SU-DHL-6 (cell line): ENCODE measurements at regions not wholly inside any gene's neighbourhood (a gene's known extent, or its start where the extent isn't known, plus 50 kb on each side); places are given as distances from the start of the nearest gene placed in this dataset.

Experiments
- H2AFZ ChIP-seq: fragments of 200-600 bp; sonication (generic); 2 replicates; pipeline ENCODE4 v1.6.1; 2014; ENCODE audit warnings: low read depth, mild to moderate bottlenecking, moderate library complexity, mixed read lengths, antibody characterized with exemption, low read length; ENCODE audit not compliant: severe bottlenecking
- H3F3A ChIP-seq: fragments of 200-600 bp; shearing (Covaris generic); 2 replicates; pipeline ENCODE4 v1.6.0; 2016; ENCODE audit warnings: antibody characterized with exemption, mild to moderate bottlenecking; ENCODE audit not compliant: insufficient read depth
- H3K27ac ChIP-seq: fragments of 200-600 bp; sonication (generic); 2 replicates; pipeline ENCODE4 v1.5.1; 2016; ENCODE audit warnings: low read depth, mild to moderate bottlenecking, low read length, moderate library complexity, mixed read lengths
- H3K27me3 ChIP-seq: fragments of 200-600 bp; sonication (generic), shearing (Covaris generic); 2 replicates; pipeline ENCODE4 v1.6.0; 2014; ENCODE audit warnings: mild to moderate bottlenecking, low read length
- H3K36me3 ChIP-seq: fragments of 200-600 bp; sonication (generic); 2 replicates; pipeline ENCODE4 v1.6.1; 2014; ENCODE audit warnings: mild to moderate bottlenecking, low read length, mixed read lengths
- H3K4me2 ChIP-seq: fragments of 300-600, 200-600 bp; shearing (Covaris generic), sonication (generic); 2 replicates; pipeline ENCODE4 v1.6.0; 2014; ENCODE audit warnings: low read length, low read depth, mild to moderate bottlenecking; ENCODE audit not compliant: poor library complexity, severe bottlenecking
- H3K4me3 ChIP-seq: fragments of 200-600 bp; sonication (generic); 2 replicates; pipeline ENCODE4 v1.5.1; 2014; ENCODE audit warnings: antibody characterized with exemption, low read length, mild to moderate bottlenecking, mixed read lengths; ENCODE audit not compliant: insufficient read depth, poor library complexity, severe bottlenecking
- H3K79me2 ChIP-seq: fragments of 200-600 bp; sonication (generic); 2 replicates; pipeline ENCODE4 v1.6.1; 2014; ENCODE audit warnings: mild to moderate bottlenecking, low read length, moderate library complexity; ENCODE audit not compliant: insufficient read depth
- H3K9ac ChIP-seq: fragments of 200-600 bp; sonication (generic); 2 replicates; pipeline ENCODE4 v1.7.0; 2014; ENCODE audit warnings: mild to moderate bottlenecking, low read length
- H3K9me2 ChIP-seq: fragments of 200-600 bp; sonication (generic); replicated peaks from 2 replicates; pipeline ENCODE4 v1.6.1; 2014; ENCODE audit warnings: low read length; ENCODE audit not compliant: insufficient read depth
- H3K9me3 ChIP-seq: fragments of 200-600 bp; sonication (generic); 2 replicates; pipeline ENCODE4 v1.6.1; 2014; ENCODE audit warnings: low read length, mixed read lengths; ENCODE audit not compliant: insufficient read depth
- H4K20me1 ChIP-seq: fragments of 200-600 bp; sonication (generic); 2 replicates; pipeline ENCODE4 v1.6.1; 2014; ENCODE audit warnings: low read depth, mild to moderate bottlenecking, antibody characterized with exemption, low read length, moderate library complexity, mixed read lengths
- EZH2phosphoT487 ChIP-seq: fragments of 200-600 bp; sonication (generic), shearing (Covaris generic); conservative IDR thresholded peaks from 2 replicates; pipeline ENCODE4 v1.6.1; 2018; ENCODE audit warnings: mild to moderate bottlenecking, antibody characterized with exemption, low read length, moderate library complexity, mixed read lengths
- TF ChIP-seq, protein P1 (sequence below): fragments of 200-600 bp; sonication (generic); IDR thresholded peaks from one replicate; pipeline ENCODE4 v1.5.1; 2017; ENCODE audit warnings: antibody characterized with exemption, mild to moderate bottlenecking, low read length, moderate library complexity; ENCODE audit not compliant: insufficient read depth, poor library complexity, severe bottlenecking

DNA sequence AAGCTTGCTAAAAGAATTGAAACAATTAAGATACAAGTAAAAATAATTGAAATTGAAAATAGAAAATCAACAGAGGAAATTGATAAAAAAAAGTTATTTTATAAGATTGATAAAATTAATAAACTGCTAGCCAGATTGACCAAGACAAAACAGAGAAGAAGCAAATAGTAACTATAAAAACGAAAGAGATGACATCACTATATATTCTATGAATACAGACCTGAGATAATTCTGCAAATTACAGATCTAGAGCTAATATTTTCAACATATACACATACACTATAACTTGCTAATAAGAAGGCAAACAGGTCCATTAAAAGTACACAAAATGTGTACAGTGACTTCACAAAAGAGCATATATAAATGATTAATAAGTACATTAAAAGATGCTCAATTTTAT is 90.1 kb upstream of the RNPC3 start:
- Histone ChIP-seq H2AFZ (no peak overlapping the region), H3K4me3 (no peak overlapping the region), H3K36me3 (no peaks in the 10 kb centered on the region), H3K9ac (no peak overlapping the region), H3K4me2 (no peak overlapping the region), H3K9me2 (no peaks in the 10 kb centered on the region), H4K20me1 (no peaks in the 10 kb centered on the region), H3K27ac (no peak overlapping the region), H3K79me2 (no peaks in the 10 kb centered on the region), H3F3A (no peaks in the 10 kb centered on the region), H3K27me3 (no peaks in the 10 kb centered on the region), H3K9me3 (no peaks in the 10 kb centered on the region)
- TF ChIP-seq EZH2phosphoT487, result no peak
- TF ChIP-seq, protein P1, sequence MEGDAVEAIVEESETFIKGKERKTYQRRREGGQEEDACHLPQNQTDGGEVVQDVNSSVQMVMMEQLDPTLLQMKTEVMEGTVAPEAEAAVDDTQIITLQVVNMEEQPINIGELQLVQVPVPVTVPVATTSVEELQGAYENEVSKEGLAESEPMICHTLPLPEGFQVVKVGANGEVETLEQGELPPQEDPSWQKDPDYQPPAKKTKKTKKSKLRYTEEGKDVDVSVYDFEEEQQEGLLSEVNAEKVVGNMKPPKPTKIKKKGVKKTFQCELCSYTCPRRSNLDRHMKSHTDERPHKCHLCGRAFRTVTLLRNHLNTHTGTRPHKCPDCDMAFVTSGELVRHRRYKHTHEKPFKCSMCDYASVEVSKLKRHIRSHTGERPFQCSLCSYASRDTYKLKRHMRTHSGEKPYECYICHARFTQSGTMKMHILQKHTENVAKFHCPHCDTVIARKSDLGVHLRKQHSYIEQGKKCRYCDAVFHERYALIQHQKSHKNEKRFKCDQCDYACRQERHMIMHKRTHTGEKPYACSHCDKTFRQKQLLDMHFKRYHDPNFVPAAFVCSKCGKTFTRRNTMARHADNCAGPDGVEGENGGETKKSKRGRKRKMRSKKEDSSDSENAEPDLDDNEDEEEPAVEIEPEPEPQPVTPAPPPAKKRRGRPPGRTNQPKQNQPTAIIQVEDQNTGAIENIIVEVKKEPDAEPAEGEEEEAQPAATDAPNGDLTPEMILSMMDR, result no peak

DNA sequence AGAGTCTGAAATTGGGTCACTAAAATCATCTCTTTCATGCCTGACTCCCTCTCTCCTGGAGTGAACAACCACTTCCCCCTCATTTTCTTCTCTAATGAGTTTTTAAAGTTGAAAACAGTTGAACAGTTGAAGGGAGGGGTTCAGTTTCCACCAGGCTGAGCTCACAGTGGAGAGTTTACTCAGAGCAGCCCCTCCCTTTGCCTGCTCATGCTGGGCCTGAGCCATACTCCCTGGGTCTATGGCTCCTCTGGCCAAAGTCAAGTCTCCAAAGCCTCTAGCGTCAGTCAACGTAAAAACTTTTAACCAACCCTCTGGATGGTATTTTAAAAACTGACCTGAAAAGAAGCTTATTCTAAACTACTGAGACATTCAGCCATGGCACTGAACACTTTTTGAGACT is 100.8 kb upstream of the RNPC3 start:
- Histone ChIP-seq H3K9ac (no peak overlapping the region), H3K79me2 (no peaks in the 10 kb centered on the region), H3K36me3 (no peaks in the 10 kb centered on the region), H3F3A (no peaks in the 10 kb centered on the region), H3K4me3 (no peak overlapping the region), H3K9me3 (no peaks in the 10 kb centered on the region), H4K20me1 (no peaks in the 10 kb centered on the region), H3K9me2 (no peaks in the 10 kb centered on the region), H3K27me3 (no peaks in the 10 kb centered on the region), H3K4me2 (no peak overlapping the region), H3K27ac (no peak overlapping the region), H2AFZ (no peak overlapping the region)
- TF ChIP-seq, protein P1, result no peak
- TF ChIP-seq EZH2phosphoT487, result no peak

DNA sequence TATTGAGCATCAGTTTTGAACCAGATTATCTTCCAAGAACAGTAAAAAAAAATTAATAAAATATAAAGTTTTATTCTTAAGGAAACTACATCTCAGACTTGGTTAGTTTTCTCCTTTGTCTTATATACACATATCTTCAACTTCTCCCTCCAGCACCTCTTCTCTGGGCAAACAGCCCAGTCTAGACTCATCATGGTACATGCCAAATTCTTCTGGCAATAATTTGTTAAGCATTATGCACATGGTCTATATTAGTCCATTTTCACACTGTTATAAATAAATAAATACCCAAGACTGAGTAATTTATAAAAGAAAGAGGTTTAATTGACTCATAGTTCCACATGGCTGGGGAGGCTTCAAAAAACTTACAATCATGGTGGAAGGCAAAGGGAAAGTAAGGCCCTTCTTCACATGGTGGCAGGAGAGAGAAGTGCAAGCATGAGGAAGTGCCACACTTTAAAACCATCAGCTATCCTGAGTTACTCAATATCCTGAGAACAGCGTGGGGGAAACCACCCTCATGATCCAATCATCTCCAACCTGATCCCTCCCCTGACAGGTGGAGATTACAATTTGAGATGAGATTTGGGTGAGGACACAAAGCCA is 108.7 kb upstream of the RNPC3 start:
- Histone ChIP-seq H3K4me2 (no peak overlapping the region), H2AFZ (no peak overlapping the region), H3K4me3 (no peak overlapping the region), H3K27me3 (no peaks in the 10 kb centered on the region), H3K27ac (no peak overlapping the region), H4K20me1 (no peaks in the 10 kb centered on the region), H3K9me3 (no peaks in the 10 kb centered on the region), H3K9ac (no peak overlapping the region), H3K9me2 (no peaks in the 10 kb centered on the region), H3F3A (no peaks in the 10 kb centered on the region), H3K36me3 (no peaks in the 10 kb centered on the region), H3K79me2 (no peaks in the 10 kb centered on the region)
- TF ChIP-seq, protein P1, result no peak
- no peak for TF ChIP-seq EZH2phosphoT487
